OCI-M1 (cell line): ENCODE measurements at regions not wholly inside any gene's neighbourhood (a gene's known extent, or its start where the extent isn't known, plus 50 kb on each side); places are given as distances from the start of the nearest gene placed in this dataset.

Experiments
- DNase-seq: peaks from one replicate; lab custom pipeline; 2025; lab: John Stamatoyannopoulos, UW

DNA sequence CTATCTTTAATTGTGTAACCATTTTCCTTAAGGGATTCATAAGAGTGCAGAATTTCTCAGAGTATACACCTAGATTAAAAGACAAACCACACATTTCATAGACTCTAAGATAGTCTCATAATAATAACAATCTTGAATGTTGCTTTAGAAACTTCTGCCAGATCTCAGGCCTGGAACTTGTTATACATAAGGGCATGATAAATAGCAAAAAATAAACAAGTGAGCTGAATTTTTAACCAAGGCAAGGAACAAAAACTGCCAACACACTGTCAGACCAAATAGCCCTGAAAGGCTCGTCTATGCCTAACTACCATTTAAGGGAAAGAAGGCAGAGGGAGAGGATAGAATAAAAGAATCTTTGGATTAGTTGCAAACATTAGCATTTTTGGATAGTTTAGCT lies 65.8 kb upstream of the SEMA3C start:
- DNase-seq = no peak

DNA sequence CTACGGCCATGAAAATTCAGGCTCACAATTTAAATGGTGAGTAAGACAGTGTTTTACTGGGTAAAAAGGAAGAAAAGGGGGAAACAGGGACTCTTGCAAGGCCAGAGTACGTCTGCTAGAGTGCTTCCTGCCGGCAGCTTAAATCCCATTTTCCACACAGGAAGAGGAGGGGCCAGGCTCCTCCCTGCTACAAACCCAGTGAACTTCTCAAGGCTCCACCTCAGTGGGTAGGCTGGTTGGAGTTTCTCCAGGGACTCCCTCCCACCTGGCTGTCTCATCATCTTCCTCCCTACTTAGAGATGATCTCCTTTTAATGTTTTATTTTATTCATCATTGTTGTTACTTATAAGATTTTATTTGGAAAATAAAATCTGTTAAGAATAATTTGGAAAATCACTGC lies 62.6 kb upstream of the SEMA3C start:
- DNase-seq = no peak

DNA sequence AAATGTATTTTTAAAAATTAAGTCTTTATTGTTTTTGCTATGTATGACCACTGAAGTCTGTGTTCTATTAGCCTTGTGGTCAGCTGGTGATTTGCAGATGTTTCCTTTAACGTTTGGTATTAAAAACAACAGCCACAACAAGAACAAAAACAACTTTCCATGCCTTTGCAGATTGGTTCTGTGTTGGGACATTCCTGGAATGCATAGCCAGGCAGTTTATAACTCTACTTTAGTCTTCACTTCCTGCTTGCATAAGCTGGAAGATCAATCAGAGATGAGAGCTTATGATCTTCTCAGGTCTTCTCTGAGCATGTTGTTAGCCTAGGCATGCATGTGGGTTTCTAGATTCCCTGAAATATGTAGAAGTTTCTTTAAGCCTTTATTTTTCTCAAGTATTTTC lies 58.9 kb upstream of the SEMA3C start:
- no peak for DNase-seq

DNA sequence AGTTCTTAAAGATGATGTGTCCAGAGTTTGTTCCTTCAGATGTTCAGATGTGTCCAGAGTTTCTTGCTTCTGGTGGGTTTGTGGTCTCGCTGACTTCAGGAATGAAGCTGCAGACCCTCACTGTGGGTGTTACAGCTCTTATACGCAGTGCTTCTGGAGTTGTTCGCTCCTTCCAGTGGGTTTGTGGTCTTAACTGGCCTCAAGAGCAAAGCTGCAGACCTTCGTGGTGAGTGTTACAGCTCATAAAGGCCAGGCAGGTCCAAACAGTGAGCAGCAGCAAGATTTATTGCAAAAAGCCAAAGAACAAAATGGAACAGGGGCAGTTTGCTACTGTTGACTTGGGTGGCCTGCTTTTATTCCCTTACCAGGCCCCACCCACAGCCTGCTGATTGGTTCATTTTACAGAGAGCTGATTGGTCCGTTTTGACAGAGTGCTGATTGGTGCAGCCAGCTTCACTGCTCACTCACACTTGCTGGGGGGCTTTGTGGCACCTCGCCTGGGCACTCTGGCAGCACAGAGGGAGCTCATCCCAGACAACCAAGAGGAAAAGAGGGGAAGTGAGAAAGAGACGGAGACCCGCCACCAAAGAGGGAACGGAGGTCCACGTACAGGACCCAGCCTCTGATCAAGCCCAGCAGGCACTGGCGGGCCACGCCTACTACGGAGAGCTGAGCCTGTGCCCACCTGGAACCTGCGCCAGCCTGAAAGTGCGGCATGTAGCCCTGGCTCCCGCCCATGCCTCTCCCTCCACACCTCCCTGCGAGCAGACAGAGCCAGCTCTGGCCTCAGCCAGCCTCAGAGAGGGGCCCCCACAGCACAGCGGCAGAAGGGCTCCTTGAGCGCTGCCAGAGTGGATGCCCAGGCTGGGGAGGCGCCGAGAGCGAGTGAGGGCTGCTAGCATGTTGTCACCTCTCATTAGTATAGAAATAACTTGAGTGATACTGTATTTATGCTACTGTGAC lies 55.8 kb upstream of the SEMA3C start:
- DNase-seq = no peak

DNA sequence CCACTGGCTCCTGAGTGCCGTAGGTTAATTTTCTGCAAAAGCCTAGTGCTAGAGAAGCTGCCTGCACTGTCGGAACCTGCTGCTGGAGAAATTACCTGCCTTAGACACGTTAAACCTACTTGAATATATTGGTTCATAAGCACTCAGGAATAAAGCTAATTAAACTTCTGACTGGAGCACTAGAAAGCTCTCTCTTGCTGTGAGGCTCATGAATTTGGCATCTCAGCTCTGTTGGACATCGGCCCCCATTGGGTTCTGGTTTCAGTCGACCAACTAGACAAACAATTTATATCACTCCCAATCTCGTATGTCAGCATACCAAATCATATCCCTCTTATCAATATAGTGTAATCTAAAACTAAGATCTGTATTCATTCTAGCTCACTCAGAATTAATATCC lies 52.4 kb upstream of the SEMA3C start:
- DNase-seq = no peak
